ENCODE measurements at regions not wholly inside any gene's neighbourhood (a gene's known extent, or its start where the extent isn't known, plus 50 kb on each side); places are given as distances from the start of the nearest gene placed in this dataset.

- no peak for DNase-seq (ENCODE audit: low read depth)
- no peak for TF ChIP-seq CTCF (conservative IDR thresholded peaks at IDR 0.05; ENCODE audit: low read depth, low read length)
Observed at GRCh38 chr9:13484186-13484585, 204.7 kb upstream of the MPDZ start.

GRCh38 chr9:13481274-13481673 is 201.8 kb upstream of the MPDZ start:
- no peak for TF ChIP-seq CTCF (conservative IDR thresholded peaks at IDR 0.05; ENCODE audit: low read depth, low read length)
- no peak for DNase-seq (ENCODE audit: low read depth)
- no peak overlapping the region for H3K4me3 ChIP-seq (ENCODE audit: low read depth, low read length)

More at GRCh38 chr9:13484186-13484585, 204.7 kb upstream of the MPDZ start:
- no peak overlapping the region for H3K4me3 ChIP-seq (ENCODE audit: low read depth, low read length)

- H3K4me3 ChIP-seq (ENCODE audit: low read depth, low read length): no peak overlapping the region
- TF ChIP-seq CTCF (conservative IDR thresholded peaks at IDR 0.05; ENCODE audit: low read depth, low read length): no peak
- no peak for DNase-seq (ENCODE audit: low read depth)
Observed at GRCh38 chr9:13480693-13481092, 201.2 kb upstream of the MPDZ start.

GRCh38 chr9:13479096-13479495 is 199.6 kb upstream of the MPDZ start:
- TF ChIP-seq CTCF (conservative IDR thresholded peaks at IDR 0.05; ENCODE audit: low read depth, low read length): no peak
- H3K4me3 ChIP-seq (ENCODE audit: low read depth, low read length): no peak overlapping the region
- no peak for DNase-seq (ENCODE audit: low read depth)

GRCh38 chr9:13478639-13479038 is 199.1 kb upstream of the MPDZ start:
- no peak overlapping the region for H3K4me3 ChIP-seq (ENCODE audit: low read depth, low read length)
- TF ChIP-seq CTCF (conservative IDR thresholded peaks at IDR 0.05; ENCODE audit: low read depth, low read length): no peak
- no peak for DNase-seq (ENCODE audit: low read depth)

- peak; percentile 18 for DNase-seq (ENCODE audit: low read depth)
- TF ChIP-seq CTCF (conservative IDR thresholded peaks at IDR 0.05; ENCODE audit: low read depth, low read length): no peak
- no peak overlapping the region for H3K4me3 ChIP-seq (ENCODE audit: low read depth, low read length)
Observed at GRCh38 chr9:13478160-13478559, 198.7 kb upstream of the MPDZ start.

GRCh38 chr9:13470836-13471235 is 191.3 kb upstream of the MPDZ start:
- H3K4me3 ChIP-seq (ENCODE audit: low read depth, low read length): no peak overlapping the region
- no peak for TF ChIP-seq CTCF (conservative IDR thresholded peaks at IDR 0.05; ENCODE audit: low read depth, low read length)

More at GRCh38 chr9:13470836-13471235, 191.3 kb upstream of the MPDZ start:
- no peak for DNase-seq (ENCODE audit: low read depth)

Measured in choroid plexus epithelial cell (primary cell).